ENCODE measurements at regions not wholly inside any gene's neighbourhood (a gene's known extent, or its start where the extent isn't known, plus 50 kb on each side); places are given as distances from the start of the nearest gene placed in this dataset.

DNA sequence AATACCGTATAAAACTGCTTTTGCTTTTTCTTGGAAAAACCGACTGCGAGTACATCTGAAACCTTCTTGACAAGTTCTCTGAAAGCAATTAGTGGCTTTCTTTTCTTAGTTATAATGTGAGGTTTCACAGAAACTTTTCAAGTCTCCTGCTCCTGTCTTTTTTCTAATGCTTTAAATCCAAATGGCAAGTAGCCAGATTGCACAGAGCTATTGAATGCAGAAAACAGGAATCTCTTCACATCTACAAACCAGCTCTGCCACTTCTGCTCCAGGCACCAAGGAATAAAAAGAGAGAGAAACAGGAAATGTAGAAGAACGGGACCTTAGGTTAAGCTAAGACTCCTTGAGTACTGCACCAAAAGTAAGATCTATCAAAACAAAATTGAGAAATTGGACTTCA lies 267.3 kb upstream of the TET2 start:
- no peak overlapping the region for H3K9ac ChIP-seq (ENCODE audit: low read depth in 1 of 2, low read length in 2 of 2)
- no peaks in the 10 kb centered on the region for H3K9me3 ChIP-seq (ENCODE audit: control insufficient read depth in 1 of 2, low read length in 2 of 2)
- no peaks in the 10 kb centered on the region for H3K4me1 ChIP-seq (ENCODE audit: control insufficient read depth in 1 of 2, insufficient read depth in 2 of 2, low read length in 2 of 2)
- H3K36me3 ChIP-seq (ENCODE audit: control insufficient read depth in 1 of 2, insufficient read depth in 2 of 2, low read length in 2 of 2), result no peaks in the 10 kb centered on the region
- no peaks in the 10 kb centered on the region for H3K27me3 ChIP-seq (ENCODE audit: control insufficient read depth in 1 of 2, insufficient read depth in 2 of 2, low read length in 2 of 2)
- no peak overlapping the region for H3K4me3 ChIP-seq (ENCODE audit: low read depth in 1 of 2, low read length in 2 of 2)
- H3K27ac ChIP-seq (ENCODE audit: low read depth, low read length), result no peak overlapping the region

DNA sequence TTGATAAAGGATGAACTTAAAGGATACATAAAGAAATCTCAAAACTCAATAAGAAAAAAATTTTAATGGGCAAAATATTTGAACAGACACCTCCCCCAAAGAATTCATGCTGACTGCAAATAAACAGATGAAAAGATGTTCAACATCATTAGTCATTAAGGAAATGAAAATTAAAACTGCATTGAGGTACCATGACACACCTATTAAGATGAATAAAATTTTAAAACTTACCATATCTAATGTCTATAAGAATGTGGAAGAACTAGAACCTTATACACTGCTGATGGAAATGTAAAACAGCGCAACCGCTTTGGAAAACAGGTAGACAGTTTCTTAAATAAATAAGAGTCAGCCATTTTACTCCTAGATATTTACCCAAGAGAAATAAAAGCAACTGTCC lies 266.8 kb upstream of the TET2 start:
- H3K9me3 ChIP-seq (ENCODE audit: control insufficient read depth in 1 of 2, low read length in 2 of 2), result no peaks in the 10 kb centered on the region
- no peaks in the 10 kb centered on the region for H3K4me1 ChIP-seq (ENCODE audit: control insufficient read depth in 1 of 2, insufficient read depth in 2 of 2, low read length in 2 of 2)
- no peaks in the 10 kb centered on the region for H3K36me3 ChIP-seq (ENCODE audit: control insufficient read depth in 1 of 2, insufficient read depth in 2 of 2, low read length in 2 of 2)
- no peak overlapping the region for H3K27ac ChIP-seq (ENCODE audit: low read depth, low read length)
- H3K27me3 ChIP-seq (ENCODE audit: control insufficient read depth in 1 of 2, insufficient read depth in 2 of 2, low read length in 2 of 2), result no peaks in the 10 kb centered on the region
- H3K9ac ChIP-seq (ENCODE audit: low read depth in 1 of 2, low read length in 2 of 2), result no peak overlapping the region
- H3K4me3 ChIP-seq (ENCODE audit: low read depth in 1 of 2, low read length in 2 of 2), result no peak overlapping the region

DNA sequence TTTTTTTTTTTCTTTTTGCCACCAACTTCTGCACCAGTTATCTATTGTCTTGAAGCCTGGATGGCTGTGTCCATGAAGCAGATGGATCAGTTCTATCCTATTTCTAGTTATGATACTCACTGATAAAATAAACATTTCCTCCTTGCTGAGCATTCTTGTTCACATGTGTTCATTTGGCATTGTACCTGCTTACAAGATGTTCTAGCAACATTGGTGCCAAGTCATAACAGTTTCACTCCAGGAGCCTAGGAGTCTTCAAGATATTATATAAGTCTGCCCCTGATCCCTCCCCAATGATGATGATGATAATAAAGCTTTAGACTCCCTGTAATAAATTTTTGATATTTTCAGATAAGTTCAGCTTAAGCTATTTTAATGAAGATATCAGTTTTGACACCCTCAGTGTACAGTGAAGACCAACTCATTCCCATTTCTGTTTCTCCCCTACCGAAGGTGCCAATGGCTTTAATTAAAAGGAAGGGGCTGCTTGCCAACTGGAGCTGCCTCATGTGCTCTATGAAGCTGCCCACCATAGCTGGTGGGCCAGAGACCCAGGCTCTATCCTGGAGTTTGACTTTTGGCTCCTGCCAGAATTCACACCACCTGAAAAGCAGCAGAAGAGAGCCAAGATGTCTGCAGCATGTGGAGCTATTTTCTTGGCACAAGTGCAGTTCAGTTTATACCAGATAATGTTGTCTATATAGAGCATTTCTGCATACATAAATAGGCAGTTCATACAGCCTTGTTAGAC lies 265.4 kb upstream of the TET2 start:
- Histone ChIP-seq H3K4me3 (ENCODE audit: low read depth in 1 of 2, low read length in 2 of 2) (no peak overlapping the region), H3K4me1 (ENCODE audit: control insufficient read depth in 1 of 2, insufficient read depth in 2 of 2, low read length in 2 of 2) (no peaks in the 10 kb centered on the region), H3K36me3 (ENCODE audit: control insufficient read depth in 1 of 2, insufficient read depth in 2 of 2, low read length in 2 of 2) (no peaks in the 10 kb centered on the region), H3K9ac (ENCODE audit: low read depth in 1 of 2, low read length in 2 of 2) (no peak overlapping the region), H3K27me3 (ENCODE audit: control insufficient read depth in 1 of 2, insufficient read depth in 2 of 2, low read length in 2 of 2) (no peaks in the 10 kb centered on the region), H3K27ac (ENCODE audit: low read depth, low read length) (no peak overlapping the region), H3K9me3 (ENCODE audit: control insufficient read depth in 1 of 2, low read length in 2 of 2) (no peaks in the 10 kb centered on the region)

- H3K27me3 ChIP-seq (ENCODE audit: control insufficient read depth in 1 of 2, insufficient read depth in 2 of 2, low read length in 2 of 2), result no peaks in the 10 kb centered on the region
- no peaks in the 10 kb centered on the region for H3K4me1 ChIP-seq (ENCODE audit: control insufficient read depth in 1 of 2, insufficient read depth in 2 of 2, low read length in 2 of 2)
- H3K4me3 ChIP-seq (ENCODE audit: low read depth in 1 of 2, low read length in 2 of 2), result no peak overlapping the region
- no peaks in the 10 kb centered on the region for H3K36me3 ChIP-seq (ENCODE audit: control insufficient read depth in 1 of 2, insufficient read depth in 2 of 2, low read length in 2 of 2)
- H3K27ac ChIP-seq (ENCODE audit: low read depth, low read length), result no peak overlapping the region
- H3K9ac ChIP-seq (ENCODE audit: low read depth in 1 of 2, low read length in 2 of 2), result no peak overlapping the region
- H3K9me3 ChIP-seq (ENCODE audit: control insufficient read depth in 1 of 2, low read length in 2 of 2), result no peaks in the 10 kb centered on the region
Measured at GRCh38 chr4:104890598-104891275, 255.9 kb upstream of the TET2 start.

- no peak overlapping the region for H3K9ac ChIP-seq (ENCODE audit: low read depth in 1 of 2, low read length in 2 of 2)
- no peaks in the 10 kb centered on the region for H3K36me3 ChIP-seq (ENCODE audit: control insufficient read depth in 1 of 2, insufficient read depth in 2 of 2, low read length in 2 of 2)
- no peak overlapping the region for H3K27ac ChIP-seq (ENCODE audit: low read depth, low read length)
- no peak overlapping the region for H3K4me3 ChIP-seq (ENCODE audit: low read depth in 1 of 2, low read length in 2 of 2)
- no peaks in the 10 kb centered on the region for H3K9me3 ChIP-seq (ENCODE audit: control insufficient read depth in 1 of 2, low read length in 2 of 2)
- H3K27me3 ChIP-seq (ENCODE audit: control insufficient read depth in 1 of 2, insufficient read depth in 2 of 2, low read length in 2 of 2), result no peaks in the 10 kb centered on the region
- no peaks in the 10 kb centered on the region for H3K4me1 ChIP-seq (ENCODE audit: control insufficient read depth in 1 of 2, insufficient read depth in 2 of 2, low read length in 2 of 2)
Measured at GRCh38 chr4:104896660-104897645, 249.7 kb upstream of the TET2 start.

GRCh38 chr4:104899863-104900262 lies 246.8 kb upstream of the TET2 start:
- no peaks in the 10 kb centered on the region for H3K36me3 ChIP-seq (ENCODE audit: control insufficient read depth in 1 of 2, insufficient read depth in 2 of 2, low read length in 2 of 2)
- H3K4me3 ChIP-seq (ENCODE audit: low read depth in 1 of 2, low read length in 2 of 2), result no peak overlapping the region
- no peak overlapping the region for H3K27ac ChIP-seq (ENCODE audit: low read depth, low read length)
- no peaks in the 10 kb centered on the region for H3K9me3 ChIP-seq (ENCODE audit: control insufficient read depth in 1 of 2, low read length in 2 of 2)
- no peak overlapping the region for H3K9ac ChIP-seq (ENCODE audit: low read depth in 1 of 2, low read length in 2 of 2)
- H3K4me1 ChIP-seq (ENCODE audit: control insufficient read depth in 1 of 2, insufficient read depth in 2 of 2, low read length in 2 of 2), result no peaks in the 10 kb centered on the region
- no peaks in the 10 kb centered on the region for H3K27me3 ChIP-seq (ENCODE audit: control insufficient read depth in 1 of 2, insufficient read depth in 2 of 2, low read length in 2 of 2)

- H3K27ac ChIP-seq (ENCODE audit: low read depth, low read length), result no peak overlapping the region
- no peaks in the 10 kb centered on the region for H3K4me1 ChIP-seq (ENCODE audit: control insufficient read depth in 1 of 2, insufficient read depth in 2 of 2, low read length in 2 of 2)
- no peaks in the 10 kb centered on the region for H3K36me3 ChIP-seq (ENCODE audit: control insufficient read depth in 1 of 2, insufficient read depth in 2 of 2, low read length in 2 of 2)
- no peaks in the 10 kb centered on the region for H3K27me3 ChIP-seq (ENCODE audit: control insufficient read depth in 1 of 2, insufficient read depth in 2 of 2, low read length in 2 of 2)
- no peak overlapping the region for H3K9ac ChIP-seq (ENCODE audit: low read depth in 1 of 2, low read length in 2 of 2)
- no peak overlapping the region for H3K4me3 ChIP-seq (ENCODE audit: low read depth in 1 of 2, low read length in 2 of 2)
- no peaks in the 10 kb centered on the region for H3K9me3 ChIP-seq (ENCODE audit: control insufficient read depth in 1 of 2, low read length in 2 of 2)
Measured at GRCh38 chr4:104901438-104901837, 245.2 kb upstream of the TET2 start.

DNA sequence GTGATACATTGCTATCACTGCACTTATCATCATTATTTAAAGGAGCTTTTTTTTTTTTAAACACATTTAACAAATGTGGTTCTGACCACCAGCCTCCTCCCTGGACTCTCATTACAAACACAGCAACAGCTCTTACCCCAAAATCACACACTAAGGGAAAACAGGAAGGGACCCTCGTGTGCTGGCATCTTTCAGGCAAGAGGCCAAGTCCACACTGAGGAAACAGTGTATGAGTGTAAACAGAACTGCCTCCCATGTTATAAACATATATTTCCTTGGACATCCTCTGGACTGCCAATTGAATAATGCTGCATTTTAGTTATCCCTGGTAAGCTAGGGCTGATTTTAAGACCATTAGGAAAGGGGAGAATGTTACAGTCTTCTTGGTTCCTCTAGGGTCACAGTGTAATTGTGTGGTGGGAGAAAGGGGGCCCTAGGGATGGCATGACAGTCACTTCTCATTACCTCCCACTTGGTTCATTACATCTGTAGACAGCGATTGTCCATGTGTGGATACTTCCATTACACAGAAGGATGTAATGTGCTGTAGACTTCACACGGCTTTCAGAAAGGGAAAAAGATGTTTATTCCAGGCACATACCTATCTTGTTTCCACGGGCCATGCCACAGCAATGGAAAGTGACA lies 244.6 kb upstream of the TET2 start:
- no peaks in the 10 kb centered on the region for H3K36me3 ChIP-seq (ENCODE audit: control insufficient read depth in 1 of 2, insufficient read depth in 2 of 2, low read length in 2 of 2)
- no peak overlapping the region for H3K4me3 ChIP-seq (ENCODE audit: low read depth in 1 of 2, low read length in 2 of 2)
- H3K4me1 ChIP-seq (ENCODE audit: control insufficient read depth in 1 of 2, insufficient read depth in 2 of 2, low read length in 2 of 2), result no peaks in the 10 kb centered on the region
- no peaks in the 10 kb centered on the region for H3K9me3 ChIP-seq (ENCODE audit: control insufficient read depth in 1 of 2, low read length in 2 of 2)
- no peak overlapping the region for H3K9ac ChIP-seq (ENCODE audit: low read depth in 1 of 2, low read length in 2 of 2)
- no peaks in the 10 kb centered on the region for H3K27me3 ChIP-seq (ENCODE audit: control insufficient read depth in 1 of 2, insufficient read depth in 2 of 2, low read length in 2 of 2)
- no peak overlapping the region for H3K27ac ChIP-seq (ENCODE audit: low read depth, low read length)

DNA sequence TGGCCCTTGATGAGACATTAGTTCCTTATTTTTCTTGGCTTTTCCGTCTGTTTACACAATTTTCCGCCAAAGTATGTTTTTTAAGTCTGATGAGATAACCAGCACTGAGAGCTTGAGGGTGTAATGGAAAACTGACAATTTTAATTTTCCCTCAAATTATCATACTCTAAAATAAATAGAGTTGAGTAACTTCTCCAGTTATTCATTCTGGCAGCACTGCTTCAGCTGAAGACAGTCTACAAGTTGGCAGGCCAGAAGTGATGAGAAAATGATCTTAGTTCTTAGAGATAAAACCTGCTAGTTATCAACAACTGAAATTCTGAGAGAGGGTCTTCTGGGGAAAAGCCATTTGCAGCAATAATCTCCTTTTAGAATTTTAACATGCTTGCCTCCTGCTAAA lies 241.6 kb upstream of the TET2 start:
- Histone ChIP-seq H3K36me3 (ENCODE audit: control insufficient read depth in 1 of 2, insufficient read depth in 2 of 2, low read length in 2 of 2) (no peaks in the 10 kb centered on the region), H3K9me3 (ENCODE audit: control insufficient read depth in 1 of 2, low read length in 2 of 2) (no peaks in the 10 kb centered on the region), H3K27ac (ENCODE audit: low read depth, low read length) (no peak overlapping the region), H3K27me3 (ENCODE audit: control insufficient read depth in 1 of 2, insufficient read depth in 2 of 2, low read length in 2 of 2) (no peaks in the 10 kb centered on the region), H3K9ac (ENCODE audit: low read depth in 1 of 2, low read length in 2 of 2) (no peak overlapping the region), H3K4me1 (ENCODE audit: control insufficient read depth in 1 of 2, insufficient read depth in 2 of 2, low read length in 2 of 2) (no peaks in the 10 kb centered on the region), H3K4me3 (ENCODE audit: low read depth in 1 of 2, low read length in 2 of 2) (no peak overlapping the region)
